ENCODE measurements at regions not wholly inside any gene's neighbourhood (a gene's known extent, or its start where the extent isn't known, plus 50 kb on each side); places are given as distances from the start of the nearest gene placed in this dataset.

DNA sequence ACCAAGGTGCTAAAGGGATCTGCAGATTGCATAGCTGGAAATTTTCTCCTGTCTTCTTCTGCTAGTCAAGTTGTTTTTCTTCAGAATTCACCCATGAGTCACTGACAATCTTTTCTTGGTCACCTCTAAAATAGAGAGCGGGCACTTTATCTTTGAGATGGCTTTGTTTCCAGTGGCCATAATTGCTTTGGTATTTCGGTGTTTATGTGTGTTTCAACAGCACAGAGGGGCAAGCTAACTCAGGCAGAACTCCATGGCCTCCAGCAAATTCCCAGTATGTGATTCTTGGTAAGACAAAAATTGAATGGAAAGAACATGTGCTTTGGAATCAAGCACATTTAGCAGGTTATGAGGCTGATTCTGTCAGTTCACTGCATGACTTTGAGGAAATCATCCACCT lies 656.8 kb downstream of the VRK1 start:
- H3K27ac ChIP-seq (ENCODE audit: low read length): no peak overlapping the region
- intact Hi-C loops (cut with DNase I): no loop called here
- DNase-seq (no peak), ATAC-seq (no peak)
- peaks cover 2% of the 10 kb centered on the region for H3K4me1 ChIP-seq (ENCODE audit: control insufficient read depth, insufficient read depth, low read length)
- H3K4me3 ChIP-seq (ENCODE audit: low read length): no peak overlapping the region
- 77% methylated on average over 2 of the region's 2 CpGs for WGBS
- no peaks in the 10 kb centered on the region for H3K9me3 ChIP-seq (ENCODE audit: control insufficient read depth, low read length)
- peaks cover 2% of the 10 kb centered on the region for H3K27me3 ChIP-seq (ENCODE audit: control insufficient read depth, insufficient read depth)

DNA sequence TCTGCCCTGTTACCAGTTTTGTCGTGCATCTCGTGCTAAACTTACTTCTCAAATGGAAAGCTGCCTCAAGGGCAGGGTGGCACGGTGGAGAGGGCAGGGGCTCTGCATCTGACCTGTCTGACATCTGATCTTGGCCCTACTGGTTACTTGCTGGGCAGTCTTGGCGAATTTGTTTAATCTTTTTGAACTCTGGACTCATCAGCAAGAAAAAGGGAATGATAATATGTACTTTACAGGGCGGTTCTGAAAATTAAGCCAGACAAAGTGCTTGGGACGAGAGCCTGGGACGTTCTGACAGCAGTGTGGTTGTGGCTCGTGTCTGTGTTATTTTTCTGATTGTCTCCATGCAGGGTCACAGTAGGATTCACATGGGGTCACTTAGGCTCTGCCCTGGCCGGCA lies 659.3 kb downstream of the VRK1 start:
- 68% methylated on average over 9 of the region's 9 CpGs for WGBS
- ATAC-seq: no peak
- H3K9me3 ChIP-seq (ENCODE audit: control insufficient read depth, low read length): no peaks in the 10 kb centered on the region
- DNase-seq: no peak
- H3K27me3 ChIP-seq (ENCODE audit: control insufficient read depth, insufficient read depth): peaks cover 2% of the 10 kb centered on the region
- intact Hi-C loops (cut with DNase I): no loop called here
- H3K27ac ChIP-seq (ENCODE audit: low read length): no peak overlapping the region
- no peak overlapping the region for H3K4me3 ChIP-seq (ENCODE audit: low read length)
- peaks cover 5% of the 10 kb centered on the region for H3K4me1 ChIP-seq (ENCODE audit: control insufficient read depth, insufficient read depth, low read length)

DNA sequence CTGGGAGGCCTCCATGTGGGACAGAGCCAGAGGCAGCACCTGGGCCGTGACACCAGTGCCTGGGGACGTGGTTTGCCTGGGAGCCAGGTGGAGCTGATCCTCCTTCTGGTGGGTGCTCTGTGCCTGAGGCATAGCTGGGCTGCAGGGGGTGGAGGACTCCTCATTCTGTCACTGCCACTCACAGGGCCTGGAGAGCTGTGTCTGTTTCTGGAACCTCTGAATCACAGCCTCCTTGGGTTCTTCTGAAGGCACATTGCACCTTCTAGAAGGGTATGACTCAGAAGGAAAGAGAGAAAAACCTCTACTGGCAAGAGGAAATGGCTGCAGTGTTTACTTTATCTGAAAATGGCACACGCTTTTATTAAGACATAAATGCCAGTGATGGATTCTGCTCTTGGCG lies 659.8 kb downstream of the VRK1 start:
- intact Hi-C loops (cut with DNase I): no loop called here
- no peak for ATAC-seq
- peaks cover 2% of the 10 kb centered on the region for H3K27me3 ChIP-seq (ENCODE audit: control insufficient read depth, insufficient read depth)

DNA sequence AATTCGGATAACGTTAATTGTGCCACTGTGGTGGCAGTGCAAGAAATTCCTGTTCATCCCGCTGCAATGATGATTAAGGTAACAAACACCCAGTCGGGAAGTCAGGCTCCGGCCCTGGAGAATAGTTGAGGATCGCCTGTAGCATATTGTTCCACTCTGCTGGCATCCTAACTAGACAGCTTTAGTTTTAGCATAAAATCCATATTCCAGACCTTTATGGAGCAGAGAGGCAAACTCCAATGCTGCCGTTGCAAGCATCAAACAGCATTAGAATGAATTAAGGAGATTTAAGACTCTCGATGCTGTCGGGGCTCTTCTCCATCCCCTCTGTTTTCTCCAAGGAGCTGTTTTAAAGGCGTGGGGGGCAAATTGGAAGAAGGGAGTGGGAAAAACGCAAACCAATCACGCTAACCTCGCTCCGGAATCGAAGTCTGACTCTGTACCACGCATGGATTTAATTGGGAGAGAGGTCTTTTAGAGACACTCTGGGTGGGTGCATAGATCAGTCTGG lies 660.4 kb downstream of the VRK1 start:
- DNase-seq: no peak
- ATAC-seq: no peak
- no peaks in the 10 kb centered on the region for H3K9me3 ChIP-seq (ENCODE audit: control insufficient read depth, low read length)
- H3K27me3 ChIP-seq (ENCODE audit: control insufficient read depth, insufficient read depth): peaks cover 2% of the 10 kb centered on the region
- peaks cover 5% of the 10 kb centered on the region for H3K4me1 ChIP-seq (ENCODE audit: control insufficient read depth, insufficient read depth, low read length)
- H3K4me3 ChIP-seq (ENCODE audit: low read length): no peak overlapping the region
- WGBS: 71% methylated on average over 16 of the region's 16 CpGs
- H3K27ac ChIP-seq (ENCODE audit: low read length): no peak overlapping the region
- intact Hi-C loops (cut with DNase I): no loop called here

More for the DNA sequence above, 659.8 kb downstream of the VRK1 start:
- H3K27ac ChIP-seq (ENCODE audit: low read length): no peak overlapping the region
- WGBS: 60% methylated on average over 4 of the region's 4 CpGs
- peaks cover 5% of the 10 kb centered on the region for H3K4me1 ChIP-seq (ENCODE audit: control insufficient read depth, insufficient read depth, low read length)
- H3K4me3 ChIP-seq (ENCODE audit: low read length): no peak overlapping the region
- no peak for DNase-seq
- no peaks in the 10 kb centered on the region for H3K9me3 ChIP-seq (ENCODE audit: control insufficient read depth, low read length)

DNA sequence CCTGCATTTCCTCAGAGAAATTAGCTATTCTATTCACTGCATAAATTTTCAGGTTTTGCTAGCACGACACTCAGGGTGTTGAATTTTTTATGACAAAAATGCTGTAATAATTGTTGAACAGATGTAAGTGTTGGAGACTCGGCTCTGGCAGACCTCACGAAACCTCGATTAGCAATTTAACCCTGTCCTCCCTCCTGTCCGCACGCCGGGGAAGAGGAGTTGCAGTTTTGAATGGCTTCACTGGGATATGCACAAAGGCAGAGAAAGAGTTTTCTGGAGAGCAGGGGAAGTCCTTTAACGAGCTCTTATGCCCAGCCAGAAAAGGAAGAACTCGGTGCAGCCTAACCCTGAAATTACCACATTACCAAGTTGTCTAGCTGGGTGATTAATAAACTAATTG lies 661.1 kb downstream of the VRK1 start:
- DNase-seq: no peak
- Histone ChIP-seq H3K27ac (ENCODE audit: low read length) (no peak overlapping the region), H3K9me3 (ENCODE audit: control insufficient read depth, low read length) (no peaks in the 10 kb centered on the region), H3K27me3 (ENCODE audit: control insufficient read depth, insufficient read depth) (peaks cover 2% of the 10 kb centered on the region), H3K4me3 (ENCODE audit: low read length) (no peak overlapping the region), H3K4me1 (ENCODE audit: control insufficient read depth, insufficient read depth, low read length) (peaks cover 5% of the 10 kb centered on the region)
- WGBS: 27% methylated on average over 9 of the region's 9 CpGs
- no peak for ATAC-seq
- intact Hi-C loops (cut with DNase I): no loop called here

DNA sequence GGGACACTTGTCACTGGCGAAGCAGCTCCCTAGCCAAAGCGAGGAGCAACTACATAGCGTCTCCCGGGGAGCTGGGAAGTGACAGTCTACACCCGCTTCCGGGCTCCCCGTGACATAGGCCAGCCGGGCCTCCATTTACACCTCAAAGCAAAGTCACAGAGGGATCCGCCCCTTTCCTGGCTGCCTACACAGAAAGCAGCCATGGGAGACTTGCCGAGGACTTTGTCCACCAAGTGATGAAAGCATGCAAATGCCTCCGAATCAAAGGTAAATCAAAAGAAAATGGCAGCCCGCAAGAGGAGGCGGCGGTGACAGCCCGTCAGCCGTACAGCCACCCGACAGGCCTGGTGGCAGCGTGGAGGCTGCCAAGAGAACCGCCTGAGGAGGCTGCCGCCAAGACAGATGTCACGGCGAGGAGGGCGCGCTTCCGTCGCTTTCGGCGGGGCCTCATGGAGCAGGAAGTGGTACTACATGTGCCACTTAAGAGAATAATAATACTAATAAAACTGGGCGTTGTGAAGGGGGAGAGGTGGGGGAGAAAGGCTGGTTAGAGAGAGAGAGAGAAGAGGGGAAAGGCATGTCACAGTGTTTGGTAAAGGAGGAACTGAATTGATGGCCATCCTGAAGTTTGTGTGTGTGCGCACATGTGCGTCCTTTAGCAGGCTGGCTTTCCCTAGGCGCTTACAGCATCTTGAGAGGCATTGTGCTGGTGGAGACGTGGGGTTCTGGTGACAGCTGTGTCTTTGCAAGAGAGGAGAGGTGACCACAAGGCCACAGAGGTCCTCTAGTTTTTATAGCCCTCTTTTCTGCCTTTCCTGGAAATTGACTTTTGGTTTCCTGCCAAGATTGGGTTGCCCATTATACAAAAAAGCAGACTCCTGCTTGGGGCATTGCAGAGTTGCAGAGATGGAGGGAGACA lies 661.7 kb downstream of the VRK1 start:
- intact Hi-C loops (cut with DNase I): no loop called here
- H3K4me1 ChIP-seq (ENCODE audit: control insufficient read depth, insufficient read depth, low read length): peaks cover 5% of the 10 kb centered on the region
- WGBS: 15% methylated on average over 33 of the region's 33 CpGs
- no peaks in the 10 kb centered on the region for H3K9me3 ChIP-seq (ENCODE audit: control insufficient read depth, low read length)
- H3K27me3 ChIP-seq (ENCODE audit: control insufficient read depth, insufficient read depth): peaks cover 2% of the 10 kb centered on the region
- no peak overlapping the region for H3K27ac ChIP-seq (ENCODE audit: low read length)
- DNase-seq (peak; percentile 19 to 65 (median 58)), ATAC-seq (peak; percentile 47 to 53)
- peak overlapping the region; percentile 23 for H3K4me3 ChIP-seq (ENCODE audit: low read length)

DNA sequence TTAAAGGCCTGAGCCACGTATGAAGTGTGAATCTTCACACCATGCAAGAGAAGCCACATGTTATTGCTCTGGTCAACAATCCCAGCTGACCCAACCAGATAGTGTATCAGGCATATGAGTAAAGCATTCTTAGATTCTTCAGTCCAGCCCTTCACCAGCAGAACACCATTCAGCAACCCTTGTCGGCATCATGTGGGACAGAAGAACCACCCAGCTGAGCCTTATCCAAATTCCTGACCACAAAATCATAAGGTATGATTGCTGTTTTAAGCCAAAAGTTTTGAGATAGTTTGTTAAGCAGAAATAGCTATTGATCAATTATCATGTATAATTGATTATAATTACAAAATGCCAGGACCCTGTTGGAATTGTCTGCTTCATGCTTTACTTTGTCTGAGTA lies 664.9 kb downstream of the VRK1 start:
- Histone ChIP-seq H3K27ac (ENCODE audit: low read length) (no peak overlapping the region), H3K9me3 (ENCODE audit: control insufficient read depth, low read length) (no peaks in the 10 kb centered on the region), H3K4me3 (ENCODE audit: low read length) (no peak overlapping the region), H3K27me3 (ENCODE audit: control insufficient read depth, insufficient read depth) (no peaks in the 10 kb centered on the region), H3K4me1 (ENCODE audit: control insufficient read depth, insufficient read depth, low read length) (peaks cover 5% of the 10 kb centered on the region)
- DNase-seq (no peak), ATAC-seq (no peak)
- WGBS: 62% methylated on average over 2 of the region's 2 CpGs
- intact Hi-C loops (cut with DNase I): no loop called here

DNA sequence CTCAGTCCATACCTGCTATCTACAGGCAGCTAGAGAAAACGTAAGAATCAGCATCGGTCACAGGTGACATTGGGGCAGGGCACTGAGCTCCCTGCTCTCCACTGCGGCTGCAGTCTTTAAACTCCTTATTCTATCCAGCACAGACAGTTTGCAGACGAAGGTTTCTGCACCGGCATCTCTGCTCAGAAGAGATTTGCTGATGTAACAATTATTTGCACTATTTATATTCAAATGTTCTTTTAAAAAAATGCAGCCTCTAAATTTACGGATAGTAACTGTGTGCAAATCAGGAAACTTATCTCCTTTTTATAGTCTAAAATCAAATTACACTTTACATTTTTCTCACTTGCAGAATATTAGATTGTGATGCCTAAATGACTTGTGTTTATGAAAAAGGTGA lies 671.0 kb downstream of the VRK1 start:
- 65% methylated on average over 6 of the region's 6 CpGs for WGBS
- ATAC-seq (no peak), DNase-seq (no peak)
- Histone ChIP-seq H3K27me3 (ENCODE audit: control insufficient read depth, insufficient read depth) (no peaks in the 10 kb centered on the region), H3K4me3 (ENCODE audit: low read length) (no peak overlapping the region), H3K27ac (ENCODE audit: low read length) (no peak overlapping the region), H3K9me3 (ENCODE audit: control insufficient read depth, low read length) (no peaks in the 10 kb centered on the region), H3K4me1 (ENCODE audit: control insufficient read depth, insufficient read depth, low read length) (no peaks in the 10 kb centered on the region)
- intact Hi-C loops (cut with DNase I): no loop called here

DNA sequence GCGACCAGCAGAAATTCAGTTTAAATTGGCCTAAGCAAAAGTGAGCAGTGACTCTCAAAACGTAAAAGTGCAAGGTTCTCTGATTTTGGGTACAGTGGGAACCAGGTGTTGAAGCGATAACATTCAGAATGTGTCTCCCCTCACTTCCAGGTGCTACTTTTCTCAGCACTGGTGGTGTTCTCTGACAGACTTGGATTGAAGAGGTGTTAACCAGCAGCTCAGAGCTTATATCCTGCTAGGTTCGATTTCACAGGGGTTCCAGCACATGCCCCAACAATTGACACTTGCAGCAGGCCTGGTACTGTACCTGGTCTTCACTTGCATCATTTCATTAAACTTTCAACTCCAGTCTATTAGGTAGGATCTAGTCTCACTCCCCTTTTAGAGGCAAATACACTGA lies 680.2 kb downstream of the VRK1 start:
- Histone ChIP-seq H3K4me1 (ENCODE audit: control insufficient read depth, insufficient read depth, low read length) (no peaks in the 10 kb centered on the region), H3K27ac (ENCODE audit: low read length) (no peak overlapping the region), H3K27me3 (ENCODE audit: control insufficient read depth, insufficient read depth) (no peaks in the 10 kb centered on the region), H3K4me3 (ENCODE audit: low read length) (no peak overlapping the region), H3K9me3 (ENCODE audit: control insufficient read depth, low read length) (no peaks in the 10 kb centered on the region)
- intact Hi-C loops (cut with DNase I): no loop called here
- ATAC-seq (no peak), DNase-seq (no peak)
- WGBS: 61% methylated on average over 4 of the region's 4 CpGs

DNA sequence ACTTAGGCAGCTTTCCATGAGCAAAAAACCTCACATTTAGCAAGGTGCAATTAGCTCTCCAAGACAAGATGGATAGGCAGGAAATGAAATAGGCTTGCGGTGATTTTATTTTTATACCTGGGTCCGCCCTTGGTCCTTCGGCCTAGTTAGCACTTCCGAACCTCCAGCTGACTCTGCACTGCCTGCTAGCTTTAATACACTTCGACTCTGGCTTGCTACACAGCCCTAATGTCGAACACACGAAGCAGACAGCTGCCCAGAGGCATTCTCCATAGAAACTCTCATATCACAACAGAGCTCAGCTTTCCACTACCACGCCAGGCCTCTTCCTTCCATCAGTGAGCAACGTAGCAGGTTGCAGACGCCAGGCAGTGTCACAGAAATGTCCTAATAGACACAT lies 688.0 kb downstream of the VRK1 start:
- Histone ChIP-seq H3K9me3 (ENCODE audit: control insufficient read depth, low read length) (no peaks in the 10 kb centered on the region), H3K4me1 (ENCODE audit: control insufficient read depth, insufficient read depth, low read length) (no peaks in the 10 kb centered on the region), H3K27ac (ENCODE audit: low read length) (no peak overlapping the region), H3K27me3 (ENCODE audit: control insufficient read depth, insufficient read depth) (no peaks in the 10 kb centered on the region), H3K4me3 (ENCODE audit: low read length) (no peak overlapping the region)
- ATAC-seq (no peak), DNase-seq (no peak)
- intact Hi-C loops (cut with DNase I): no loop called here
- WGBS: 68% methylated on average over 10 of the region's 10 CpGs

DNA sequence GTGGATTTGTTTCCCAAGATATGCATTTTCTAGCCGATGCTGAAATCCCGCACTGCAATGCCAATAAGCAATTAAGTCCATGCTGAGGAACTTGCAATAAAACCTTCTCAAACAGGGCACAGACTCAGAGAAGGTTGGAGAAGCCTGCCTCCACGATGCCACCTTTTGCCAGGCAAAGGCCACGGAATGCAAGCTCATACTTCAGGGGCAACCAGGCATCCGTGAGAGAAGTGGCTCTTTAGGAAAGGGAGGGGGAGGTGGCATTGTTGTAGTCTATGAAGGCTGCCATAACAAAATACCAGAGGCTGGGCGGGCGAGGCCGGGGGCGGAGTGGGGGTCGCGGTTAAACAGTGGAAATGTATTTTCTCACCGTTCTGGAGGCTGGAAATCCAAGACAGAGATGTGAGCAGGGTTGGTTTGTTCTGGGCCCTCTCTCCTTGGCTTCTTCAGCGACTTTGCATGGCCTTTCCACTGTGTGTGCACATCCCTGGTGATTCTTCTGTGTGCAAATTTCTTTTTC lies 689.5 kb downstream of the VRK1 start:
- Histone ChIP-seq H3K27ac (ENCODE audit: low read length) (no peak overlapping the region), H3K27me3 (ENCODE audit: control insufficient read depth, insufficient read depth) (no peaks in the 10 kb centered on the region), H3K9me3 (ENCODE audit: control insufficient read depth, low read length) (no peaks in the 10 kb centered on the region), H3K4me3 (ENCODE audit: low read length) (no peak overlapping the region), H3K4me1 (ENCODE audit: control insufficient read depth, insufficient read depth, low read length) (no peaks in the 10 kb centered on the region)
- no peak for DNase-seq
- intact Hi-C loops (cut with DNase I): no loop called here
- WGBS: 79% methylated on average over 13 of the region's 13 CpGs
- ATAC-seq: no peak
